Activated CD8-positive, alpha-beta T cell treated with anti-CD3 and anti-CD28 coated beads, Interleukin-2, amount 10 ng/mL, durations not matched to agents 7 days and 5 days (primary cell): ENCODE measurements at regions not wholly inside any gene's neighbourhood (a gene's known extent, or its start where the extent isn't known, plus 50 kb on each side); places are given as distances from the start of the nearest gene placed in this dataset.

Source experiments
- ATAC-seq: fragments of 150-1000 bp; cut with Tn5 transposase; one replicate; pipeline ENCODE4 v1.10.0; 2021; ENCODE audit warnings: moderate library complexity
- CTCF ChIA-PET: fragments of 350-600 bp; sonication (Branson Sonifier 250); formaldehyde crosslinking; loops from one replicate; lab custom pipeline; 2021; ENCODE audit warnings: antibody characterized with exemption; lab: Charles Lee
- POLR2A ChIA-PET: fragments of 350-600 bp; sonication (Branson Sonifier 250); formaldehyde crosslinking; loops from one replicate; lab custom pipeline; 2021; ENCODE audit warnings: antibody characterized with exemption; lab: Charles Lee
- DNase-seq: peaks from one replicate; pipeline ENCODE4 v3.0.0-alpha.2; 2020
- H3K27ac Mint-ChIP-seq: one replicate; pipeline ENCODE4 v1.8.0; 2021; ENCODE audit warnings: mild to moderate bottlenecking, mixed read lengths
- H3K27me3 Mint-ChIP-seq: one replicate; pipeline ENCODE4 v1.8.0; 2021; ENCODE audit warnings: low read depth, mixed read lengths
- H3K36me3 Mint-ChIP-seq: one replicate; pipeline ENCODE4 v1.8.0; 2021; ENCODE audit warnings: low read depth, mixed read lengths
- H3K4me1 Mint-ChIP-seq: one replicate; pipeline ENCODE4 v1.8.0; 2021; ENCODE audit warnings: low read depth, mixed read lengths
- H3K4me3 Mint-ChIP-seq: one replicate; pipeline ENCODE4 v1.8.0; 2021; ENCODE audit warnings: mild to moderate bottlenecking, mixed read lengths
- H3K9me3 Mint-ChIP-seq: one replicate; pipeline ENCODE4 v1.8.0; 2022; ENCODE audit warnings: mixed read lengths; ENCODE audit not compliant: insufficient read depth

GRCh38 chr21:35348686-35349085 lies 299.6 kb upstream of the RUNX1 start:
- H3K4me1 Mint-ChIP-seq, result no peaks in the 10 kb centered on the region
- ChIA-PET POLR2A (interaction anchor here (0.5 kb wide), 1 partner anchor 301 kb away, joined by 3 read pairs; no protein-coding TSS in a partner anchor), CTCF (no interaction called here)
- ATAC-seq (no peak), DNase-seq (no peak)
- no peaks in the 10 kb centered on the region for H3K36me3 Mint-ChIP-seq
- no peak overlapping the region for H3K27ac Mint-ChIP-seq
- no peak overlapping the region for H3K4me3 Mint-ChIP-seq
- no peaks in the 10 kb centered on the region for H3K9me3 Mint-ChIP-seq
- peaks cover 9% of the 10 kb centered on the region for H3K27me3 Mint-ChIP-seq

DNA sequence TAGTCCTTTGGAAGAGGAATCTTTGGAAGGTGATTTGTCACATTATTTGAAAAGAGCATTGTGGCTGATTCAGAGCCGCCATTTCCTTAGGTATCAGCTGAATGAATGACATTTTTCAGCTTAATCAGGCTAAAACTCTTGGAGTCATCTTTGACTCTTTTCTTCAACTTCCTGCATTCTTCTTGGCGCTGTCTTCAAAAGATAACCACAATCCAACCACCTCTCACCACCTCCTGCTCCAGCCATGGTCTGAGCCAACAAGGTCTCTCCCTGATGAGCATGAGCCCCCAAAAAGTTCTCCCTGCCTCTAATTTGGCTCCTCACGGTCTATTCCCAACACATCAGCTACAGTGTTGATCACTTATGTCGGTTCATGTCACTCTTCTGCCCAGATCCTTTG lies 297.6 kb upstream of the RUNX1 start:
- Mint-ChIP-seq H3K27ac (no peak overlapping the region), H3K27me3 (peaks cover 9% of the 10 kb centered on the region), H3K36me3 (no peaks in the 10 kb centered on the region), H3K4me1 (peaks cover 9% of the 10 kb centered on the region), H3K4me3 (no peak overlapping the region), H3K9me3 (no peaks in the 10 kb centered on the region)
- DNase-seq (no peak), ATAC-seq (no peak)
- ChIA-PET CTCF (no interaction called here), POLR2A (no interaction called here)

- Mint-ChIP-seq H3K4me3 (no peak overlapping the region), H3K36me3 (no peaks in the 10 kb centered on the region), H3K27me3 (peaks cover 9% of the 10 kb centered on the region), H3K4me1 (peaks cover 9% of the 10 kb centered on the region), H3K9me3 (no peaks in the 10 kb centered on the region), H3K27ac (no peak overlapping the region)
- CTCF ChIA-PET, result no interaction called here
- DNase-seq, result no peak
- POLR2A ChIA-PET, result no interaction called here
- no peak for ATAC-seq
Observed at GRCh38 chr21:35345954-35346353, 296.9 kb upstream of the RUNX1 start.

- DNase-seq, result no peak
- Mint-ChIP-seq H3K9me3 (no peaks in the 10 kb centered on the region), H3K4me1 (peaks cover 9% of the 10 kb centered on the region), H3K27me3 (peaks cover 9% of the 10 kb centered on the region), H3K4me3 (no peak overlapping the region), H3K36me3 (no peaks in the 10 kb centered on the region), H3K27ac (no peak overlapping the region)
- no peak for ATAC-seq
- ChIA-PET CTCF (no interaction called here), POLR2A (no interaction called here)
Observed at GRCh38 chr21:35344582-35344981, 295.5 kb upstream of the RUNX1 start.

DNA sequence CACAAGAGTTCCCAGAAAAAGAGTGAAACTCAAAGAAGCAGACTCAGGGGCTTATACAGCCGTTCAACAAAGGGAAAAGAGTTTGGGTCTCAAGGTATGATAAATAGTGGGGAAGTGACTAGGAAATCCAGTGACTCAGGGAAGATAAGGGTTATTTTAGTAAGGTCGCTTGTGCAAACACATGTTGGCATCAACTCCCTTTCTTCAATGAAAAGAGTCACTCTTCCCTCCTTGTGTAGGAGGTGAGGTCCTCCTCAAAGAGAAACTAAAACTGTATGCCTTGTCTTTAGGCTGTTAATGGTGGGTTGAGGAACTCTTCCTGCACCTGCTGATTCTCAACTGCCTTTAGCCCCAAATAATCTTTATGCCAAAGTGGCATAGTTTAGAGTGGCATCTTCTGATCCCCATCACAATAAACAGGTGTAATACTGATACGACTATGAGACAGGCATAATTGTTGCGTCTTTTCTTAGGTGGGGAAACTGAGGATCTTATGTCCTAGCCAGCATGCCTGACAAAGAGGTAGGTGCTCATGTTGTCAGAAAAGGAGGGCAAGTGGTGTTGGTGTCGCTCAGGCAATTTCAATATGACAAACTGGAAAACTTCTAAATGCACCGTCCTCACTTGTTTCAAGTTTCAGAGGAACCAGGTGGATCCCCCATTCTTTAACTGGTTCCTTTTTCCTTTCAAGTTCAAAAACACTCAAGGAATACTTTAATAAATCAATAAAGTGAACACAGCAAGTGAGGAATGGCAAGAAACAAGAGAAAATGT lies 294.1 kb upstream of the RUNX1 start:
- Mint-ChIP-seq H3K27me3 (peaks cover 8% of the 10 kb centered on the region), H3K36me3 (no peaks in the 10 kb centered on the region), H3K4me1 (peaks cover 9% of the 10 kb centered on the region), H3K9me3 (no peaks in the 10 kb centered on the region), H3K27ac (no peak overlapping the region), H3K4me3 (no peak overlapping the region)
- DNase-seq (no peak), ATAC-seq (no peak)
- POLR2A ChIA-PET, result no interaction called here
- CTCF ChIA-PET, result no interaction called here

- DNase-seq (no peak), ATAC-seq (no peak)
- H3K4me3 Mint-ChIP-seq, result no peak overlapping the region
- no peak overlapping the region for H3K27ac Mint-ChIP-seq
- no peaks in the 10 kb centered on the region for H3K9me3 Mint-ChIP-seq
- peaks cover 9% of the 10 kb centered on the region for H3K4me1 Mint-ChIP-seq
- no peaks in the 10 kb centered on the region for H3K36me3 Mint-ChIP-seq
- POLR2A ChIA-PET, result no interaction called here
- CTCF ChIA-PET, result no interaction called here
- H3K27me3 Mint-ChIP-seq, result peaks cover 4% of the 10 kb centered on the region
Observed at GRCh38 chr21:35342440-35342839, 293.3 kb upstream of the RUNX1 start.

DNA sequence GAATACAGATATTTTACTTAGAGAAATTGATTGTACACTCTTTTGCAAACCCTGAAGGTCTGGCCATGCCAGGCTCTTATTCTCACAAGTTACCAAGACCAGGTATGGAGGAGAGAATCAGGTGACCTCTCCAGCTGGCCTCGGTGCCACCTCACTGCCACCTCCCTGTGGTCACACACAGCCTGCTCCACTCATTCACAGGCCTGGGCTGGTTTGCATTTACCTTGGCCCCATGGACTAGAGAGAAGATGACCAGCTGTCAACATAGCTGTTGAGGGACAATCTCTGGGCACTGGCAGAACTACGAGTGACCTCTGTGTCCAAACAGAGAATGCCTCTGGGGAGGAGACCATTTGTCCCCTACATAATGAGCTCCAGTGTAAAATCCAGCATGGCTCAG lies 291.2 kb upstream of the RUNX1 start:
- Mint-ChIP-seq H3K27me3 (no peaks in the 10 kb centered on the region), H3K4me3 (no peak overlapping the region), H3K27ac (no peak overlapping the region), H3K9me3 (no peaks in the 10 kb centered on the region), H3K4me1 (peaks cover 9% of the 10 kb centered on the region), H3K36me3 (no peaks in the 10 kb centered on the region)
- ChIA-PET POLR2A (no interaction called here), CTCF (interaction anchor here (1.6 kb wide), 1 partner anchor 646 kb away, joined by 3 read pairs; no protein-coding TSS in a partner anchor)
- ATAC-seq (no peak), DNase-seq (no peak)

DNA sequence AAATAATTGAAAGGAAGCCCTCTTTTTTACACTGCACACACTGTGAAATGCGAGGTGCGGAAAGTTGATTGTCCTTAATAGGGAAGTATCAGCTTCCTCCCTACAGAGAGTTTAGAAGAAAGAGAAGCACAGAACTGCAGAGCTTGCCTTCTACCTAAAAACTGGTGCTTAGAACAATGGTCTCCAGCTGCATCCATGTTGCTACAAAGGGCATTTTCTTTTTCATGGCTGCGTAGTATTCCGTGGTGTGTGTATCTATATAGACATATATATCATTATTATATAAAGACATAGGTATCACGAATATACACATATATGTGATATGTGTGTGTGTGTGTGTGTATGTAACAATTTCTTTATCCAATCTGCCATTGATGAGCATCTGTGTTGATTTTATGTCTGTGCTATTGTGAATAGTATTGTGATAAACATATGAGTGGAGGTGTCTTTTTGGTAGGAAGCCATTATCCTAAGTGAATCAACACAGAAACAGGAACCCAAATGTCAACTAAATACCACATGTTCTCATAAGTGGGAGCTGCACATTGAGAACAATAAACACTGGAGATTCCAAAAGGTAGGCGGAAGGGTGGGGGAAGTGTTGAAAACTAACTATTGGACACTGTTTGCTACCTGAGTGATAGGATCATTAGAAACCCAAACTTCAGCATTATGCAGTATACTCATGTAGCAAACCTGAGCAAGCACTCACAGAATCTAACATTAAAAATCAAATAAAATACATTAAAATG lies 290.0 kb upstream of the RUNX1 start:
- H3K27ac Mint-ChIP-seq, result no peak overlapping the region
- peaks cover 9% of the 10 kb centered on the region for H3K4me1 Mint-ChIP-seq
- H3K4me3 Mint-ChIP-seq, result no peak overlapping the region
- CTCF ChIA-PET, result interaction anchor here (1.6 kb wide), 1 partner anchor 645 kb away, joined by 3 read pairs; no protein-coding TSS in a partner anchor
- no peaks in the 10 kb centered on the region for H3K9me3 Mint-ChIP-seq
- ATAC-seq (no peak), DNase-seq (no peak)
- POLR2A ChIA-PET, result no interaction called here
- H3K36me3 Mint-ChIP-seq, result no peaks in the 10 kb centered on the region
- H3K27me3 Mint-ChIP-seq, result no peaks in the 10 kb centered on the region

- no peaks in the 10 kb centered on the region for H3K27me3 Mint-ChIP-seq
- no peaks in the 10 kb centered on the region for H3K36me3 Mint-ChIP-seq
- H3K4me1 Mint-ChIP-seq, result peaks cover 9% of the 10 kb centered on the region
- no peak overlapping the region for H3K27ac Mint-ChIP-seq
- ATAC-seq (no peak), DNase-seq (no peak)
- H3K4me3 Mint-ChIP-seq, result no peak overlapping the region
- ChIA-PET POLR2A (no interaction called here), CTCF (no interaction called here)
- no peaks in the 10 kb centered on the region for H3K9me3 Mint-ChIP-seq
Observed at GRCh38 chr21:35338281-35338680, 289.2 kb upstream of the RUNX1 start.

- POLR2A ChIA-PET, result no interaction called here
- no peaks in the 10 kb centered on the region for H3K9me3 Mint-ChIP-seq
- H3K4me1 Mint-ChIP-seq, result peaks cover 4% of the 10 kb centered on the region
- CTCF ChIA-PET, result no interaction called here
- H3K36me3 Mint-ChIP-seq, result no peaks in the 10 kb centered on the region
- ATAC-seq, result no peak
- H3K4me3 Mint-ChIP-seq, result no peak overlapping the region
- no peak overlapping the region for H3K27ac Mint-ChIP-seq
- no peak for DNase-seq
- H3K27me3 Mint-ChIP-seq, result no peaks in the 10 kb centered on the region
Observed at GRCh38 chr21:35337573-35337972, 288.5 kb upstream of the RUNX1 start.

- Mint-ChIP-seq H3K4me1 (no peaks in the 10 kb centered on the region), H3K4me3 (no peak overlapping the region), H3K36me3 (no peaks in the 10 kb centered on the region), H3K9me3 (no peaks in the 10 kb centered on the region), H3K27me3 (no peaks in the 10 kb centered on the region), H3K27ac (no peak overlapping the region)
- ATAC-seq (no peak), DNase-seq (no peak)
- POLR2A ChIA-PET, result no interaction called here
- CTCF ChIA-PET, result no interaction called here
Observed at GRCh38 chr21:35336534-35336933, 287.4 kb upstream of the RUNX1 start.

GRCh38 chr21:35335951-35336446 lies 286.9 kb upstream of the RUNX1 start:
- ChIA-PET POLR2A (no interaction called here), CTCF (interaction anchor here (1.0 kb wide), 1 partner anchor 692 kb away, joined by 3 read pairs; no protein-coding TSS in a partner anchor)
- DNase-seq, result no peak
- no peak for ATAC-seq
- Mint-ChIP-seq H3K9me3 (no peaks in the 10 kb centered on the region), H3K27ac (no peak overlapping the region), H3K36me3 (no peaks in the 10 kb centered on the region), H3K4me1 (no peaks in the 10 kb centered on the region), H3K4me3 (no peak overlapping the region), H3K27me3 (no peaks in the 10 kb centered on the region)
